ENCODE measurements at regions not wholly inside any gene's neighbourhood (a gene's known extent, or its start where the extent isn't known, plus 50 kb on each side); places are given as distances from the start of the nearest gene placed in this dataset.

DNA sequence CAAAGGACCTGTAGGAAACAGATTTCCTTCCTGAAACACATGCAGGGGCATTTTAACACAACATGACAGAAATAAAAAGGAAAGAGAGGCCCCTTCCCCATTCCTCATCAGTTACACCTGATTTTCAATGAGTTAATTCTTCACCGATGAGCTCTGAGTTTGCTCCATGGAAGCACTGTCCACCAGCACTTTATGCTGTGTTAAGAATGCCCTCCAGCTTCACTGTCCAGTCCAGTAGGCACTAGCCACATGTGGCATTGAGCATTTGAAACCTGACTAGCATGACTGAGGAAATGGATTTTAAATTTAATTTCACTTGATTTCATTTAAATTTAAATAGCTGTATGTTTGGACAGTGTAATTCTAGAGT lies 217.2 kb upstream of the SLC10A2 start:
- TF ChIP-seq, protein P1, sequence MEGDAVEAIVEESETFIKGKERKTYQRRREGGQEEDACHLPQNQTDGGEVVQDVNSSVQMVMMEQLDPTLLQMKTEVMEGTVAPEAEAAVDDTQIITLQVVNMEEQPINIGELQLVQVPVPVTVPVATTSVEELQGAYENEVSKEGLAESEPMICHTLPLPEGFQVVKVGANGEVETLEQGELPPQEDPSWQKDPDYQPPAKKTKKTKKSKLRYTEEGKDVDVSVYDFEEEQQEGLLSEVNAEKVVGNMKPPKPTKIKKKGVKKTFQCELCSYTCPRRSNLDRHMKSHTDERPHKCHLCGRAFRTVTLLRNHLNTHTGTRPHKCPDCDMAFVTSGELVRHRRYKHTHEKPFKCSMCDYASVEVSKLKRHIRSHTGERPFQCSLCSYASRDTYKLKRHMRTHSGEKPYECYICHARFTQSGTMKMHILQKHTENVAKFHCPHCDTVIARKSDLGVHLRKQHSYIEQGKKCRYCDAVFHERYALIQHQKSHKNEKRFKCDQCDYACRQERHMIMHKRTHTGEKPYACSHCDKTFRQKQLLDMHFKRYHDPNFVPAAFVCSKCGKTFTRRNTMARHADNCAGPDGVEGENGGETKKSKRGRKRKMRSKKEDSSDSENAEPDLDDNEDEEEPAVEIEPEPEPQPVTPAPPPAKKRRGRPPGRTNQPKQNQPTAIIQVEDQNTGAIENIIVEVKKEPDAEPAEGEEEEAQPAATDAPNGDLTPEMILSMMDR (IDR thresholded peaks at IDR 0.05; ENCODE audit: insufficient read depth, low read length, severe bottlenecking), result no peak
- no peak overlapping the region for H3K4me3 ChIP-seq (ENCODE audit: low read depth, low read length)
- no peaks in the 10 kb centered on the region for H3K36me3 ChIP-seq (ENCODE audit: control insufficient read depth, insufficient read depth, low read length)

DNA sequence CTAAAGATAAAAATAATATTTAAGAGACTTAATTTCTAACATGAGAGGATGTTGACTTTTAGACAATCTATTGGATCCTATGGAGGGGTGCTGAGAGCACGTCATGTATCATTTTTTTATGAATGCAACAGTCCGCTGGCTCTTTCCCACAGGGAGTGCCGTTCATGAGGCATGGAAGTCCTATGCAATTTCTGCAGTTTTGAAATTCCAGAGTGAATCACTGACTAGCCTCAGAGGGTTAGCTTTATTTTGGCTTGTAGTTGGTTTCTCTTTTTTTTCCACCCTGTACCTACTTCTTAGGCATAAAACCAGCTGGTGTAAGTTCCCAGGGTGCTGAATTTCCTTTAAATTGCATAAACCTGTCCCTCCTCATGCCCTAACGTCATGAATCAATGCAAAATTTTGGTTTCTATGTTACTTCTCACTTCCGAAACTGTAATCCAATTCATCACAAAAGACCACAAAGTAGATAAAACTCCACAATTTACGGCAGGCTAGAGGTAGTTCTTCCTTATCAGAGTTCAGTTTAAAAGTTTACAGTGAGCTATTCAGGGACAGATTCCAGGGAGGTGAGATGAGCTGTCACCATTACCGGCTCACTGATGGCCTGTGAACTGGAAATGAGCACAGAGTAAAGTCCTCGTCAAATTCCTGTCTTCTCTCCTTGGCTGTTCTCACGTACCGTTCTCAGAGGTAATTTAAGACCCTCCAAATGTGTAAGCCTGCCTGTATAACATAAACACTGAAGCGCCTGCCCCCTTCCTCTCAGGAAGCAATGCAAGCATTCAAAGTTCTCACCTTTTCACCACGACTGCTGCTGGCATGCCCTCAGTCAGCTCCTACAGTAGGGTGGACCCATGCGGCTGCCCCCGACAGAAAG lies 216.6 kb upstream of the SLC10A2 start:
- TF ChIP-seq, protein P1 (IDR thresholded peaks at IDR 0.05; ENCODE audit: insufficient read depth, low read length, severe bottlenecking), result no peak
- no peaks in the 10 kb centered on the region for H3K27me3 ChIP-seq (ENCODE audit: control insufficient read depth, insufficient read depth, low read length)
- peak overlapping the region; percentile 1 for H3K4me3 ChIP-seq (ENCODE audit: low read depth, low read length)
- DNase-seq (ENCODE audit: low read depth) (peak; percentile 97), FAIRE-seq (peak; percentile 96)
- no peaks in the 10 kb centered on the region for H3K36me3 ChIP-seq (ENCODE audit: control insufficient read depth, insufficient read depth, low read length)

More for the DNA sequence above, 217.2 kb upstream of the SLC10A2 start:
- no peaks in the 10 kb centered on the region for H3K27me3 ChIP-seq (ENCODE audit: control insufficient read depth, insufficient read depth, low read length)
- no peak for FAIRE-seq
- no peak for DNase-seq (ENCODE audit: low read depth)

DNA sequence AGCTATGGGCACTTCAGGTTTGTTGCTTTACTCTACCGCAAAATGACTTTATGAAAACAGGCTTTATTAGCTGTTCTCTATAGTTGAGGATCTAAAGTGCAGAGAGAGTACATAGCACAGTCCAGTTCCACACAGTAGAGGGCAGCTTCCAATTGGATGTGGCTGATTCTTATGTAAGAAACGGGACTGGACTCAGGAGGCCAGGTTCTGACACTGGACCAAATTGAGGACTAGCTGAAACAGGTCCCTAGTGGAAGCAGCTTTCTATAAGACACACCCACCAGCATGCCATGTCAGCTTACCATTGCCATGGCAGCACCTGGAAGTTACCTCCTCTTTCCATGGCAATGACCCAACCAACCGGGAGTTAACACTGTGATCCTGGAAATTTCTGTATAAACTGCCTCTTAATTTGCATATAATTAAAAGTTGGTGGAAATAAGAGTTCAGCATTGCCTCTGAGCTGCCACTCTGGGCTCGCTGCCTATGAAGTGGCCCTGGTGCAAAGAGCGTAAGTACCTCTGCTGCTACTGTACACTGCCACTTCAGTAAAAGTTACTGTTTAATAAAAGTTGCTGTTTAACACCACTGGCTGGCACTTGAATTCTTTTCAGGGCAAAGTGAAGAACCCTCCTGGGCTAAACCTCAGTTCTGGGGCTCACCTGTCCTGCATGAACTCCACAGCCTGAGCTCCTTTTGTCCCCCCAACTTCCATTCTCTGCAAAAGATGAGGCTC lies 211.9 kb upstream of the SLC10A2 start:
- H3K27me3 ChIP-seq (ENCODE audit: control insufficient read depth, insufficient read depth, low read length), result no peaks in the 10 kb centered on the region
- H3K36me3 ChIP-seq (ENCODE audit: control insufficient read depth, insufficient read depth, low read length), result no peaks in the 10 kb centered on the region
- DNase-seq (ENCODE audit: low read depth) (no peak), FAIRE-seq (no peak)
- no peak overlapping the region for H3K4me3 ChIP-seq (ENCODE audit: low read depth, low read length)
- TF ChIP-seq, protein P1 (IDR thresholded peaks at IDR 0.05; ENCODE audit: insufficient read depth, low read length, severe bottlenecking), result no peak

DNA sequence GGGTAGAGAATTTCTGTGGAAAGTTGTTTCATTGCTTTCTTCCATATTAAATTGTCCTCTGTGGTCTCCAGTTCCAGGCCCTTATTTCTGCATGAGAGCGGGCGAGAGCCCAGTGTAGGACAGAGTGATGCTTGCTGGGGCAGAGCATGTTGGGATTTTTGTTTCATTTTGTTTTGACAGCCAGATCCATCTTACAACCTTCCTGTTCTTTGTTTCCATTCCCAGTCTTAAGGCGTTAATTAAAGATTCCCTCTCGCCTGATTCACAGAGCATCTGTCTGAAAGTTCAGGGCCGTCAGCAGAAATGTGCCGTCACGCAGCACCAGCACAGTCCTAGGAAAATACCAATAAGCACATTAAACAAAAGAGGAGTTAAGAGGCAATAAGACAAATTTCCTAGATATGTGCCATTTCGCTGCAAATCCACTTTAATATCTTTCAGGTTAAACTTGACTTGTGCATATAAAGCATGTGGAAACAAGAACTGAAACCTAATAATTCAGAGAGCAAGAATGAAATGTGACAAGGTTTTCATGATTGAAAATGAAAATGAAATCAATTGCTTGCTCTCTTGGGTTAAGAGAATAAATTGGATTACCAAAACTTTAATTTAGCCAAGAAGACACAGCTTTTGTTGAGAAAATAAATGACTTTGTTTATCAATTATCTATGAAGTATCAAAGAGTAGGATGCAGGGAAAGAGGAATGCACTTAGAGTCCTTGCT lies 210.7 kb upstream of the SLC10A2 start:
- TF ChIP-seq, protein P1 (IDR thresholded peaks at IDR 0.05; ENCODE audit: insufficient read depth, low read length, severe bottlenecking), result no peak
- no peak for DNase-seq (ENCODE audit: low read depth)
- Histone ChIP-seq H3K4me3 (ENCODE audit: low read depth, low read length) (no peak overlapping the region), H3K36me3 (ENCODE audit: control insufficient read depth, insufficient read depth, low read length) (no peaks in the 10 kb centered on the region), H3K27me3 (ENCODE audit: control insufficient read depth, insufficient read depth, low read length) (no peaks in the 10 kb centered on the region)
- FAIRE-seq, result no peak

DNA sequence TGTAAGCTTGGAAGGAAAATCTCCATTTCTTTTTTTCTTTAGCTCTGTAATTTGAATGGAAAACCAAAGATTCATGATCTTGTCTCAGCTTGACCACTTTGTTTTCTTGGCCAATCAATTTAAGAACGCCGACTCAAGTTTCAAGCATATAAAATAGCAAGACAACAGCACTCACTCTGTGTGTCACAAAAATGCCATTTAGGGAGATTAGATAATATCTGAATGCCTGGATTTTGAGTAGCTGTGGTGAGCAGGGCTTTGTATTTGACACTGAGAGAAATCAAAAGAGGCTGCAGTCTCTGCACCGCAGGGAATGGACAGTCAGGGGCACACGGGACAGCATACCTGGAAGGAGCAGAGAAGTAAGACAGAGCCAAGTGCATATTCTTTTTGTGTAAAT lies 209.5 kb upstream of the SLC10A2 start:
- no peak overlapping the region for H3K4me3 ChIP-seq (ENCODE audit: low read depth, low read length)
- DNase-seq (ENCODE audit: low read depth), result no peak
- H3K36me3 ChIP-seq (ENCODE audit: control insufficient read depth, insufficient read depth, low read length), result no peaks in the 10 kb centered on the region
- no peak for FAIRE-seq
- TF ChIP-seq, protein P1 (IDR thresholded peaks at IDR 0.05; ENCODE audit: insufficient read depth, low read length, severe bottlenecking), result no peak
- H3K27me3 ChIP-seq (ENCODE audit: control insufficient read depth, insufficient read depth, low read length), result no peaks in the 10 kb centered on the region
